HepG2 (cell line): ENCODE measurements at regions not wholly inside any gene's neighbourhood (a gene's known extent, or its start where the extent isn't known, plus 50 kb on each side); places are given as distances from the start of the nearest gene placed in this dataset.

Experiments used
- ATAC-seq: fragments of 200-7000 bp; cut with Tn5 transposase; 3 replicates; pipeline ENCODE4 v1.9.1; 2020; ENCODE audit warnings: mild to moderate bottlenecking, moderate library complexity
- BruUV-seq: library from RNA; stranded (reverse); fragments of 400-500 nt; replicated peaks from 2 replicates; lab custom pipeline; 2021; lab: Mats Ljungman, UMichigan
- CTCF ChIA-PET: fragments of 300-600 bp; formaldehyde crosslinking; extraction: SDS; loops from one replicate; lab custom pipeline; 2021; ENCODE audit warnings: low total read pairs, inconsistent platforms, low intra/inter-chr PET ratio; lab: Yijun Ruan, JAX
- POLR2A ChIA-PET: fragments of 350-600 bp; sonication (Branson Sonifier 250); formaldehyde crosslinking; loops from one replicate; lab custom pipeline; 2020; ENCODE audit warnings: antibody characterized with exemption, inconsistent platforms; lab: Yijun Ruan, JAX
- DNase-seq: peaks from one replicate; pipeline ENCODE4 v3.0.0-alpha.2; 2015; ENCODE audit warnings: low spot score
- FAIRE-seq: peaks from 3 replicates; lab custom pipeline; 2011; peaks lifted over from hg19 to GRCh38; lab: Jason Lieb, UNC
- H2AFZ ChIP-seq: one replicate; pipeline ENCODE4 v1.6.1; 2011; ENCODE audit warnings: low read length, inconsistent platforms
- H3K27ac ChIP-seq: fragments of 300-600 bp; 3 replicates; pipeline ENCODE4 v1.8.0; 2011; ENCODE audit warnings: mixed run types, mild to moderate bottlenecking, mixed read lengths, low read length, inconsistent platforms; ENCODE audit not compliant: insufficient read depth; ENCODE audit errors: extremely low read length
- H3K27me3 ChIP-seq, 2 experiments: fragments of 200-600 bp in 1 of 2; 2 replicates in 1 of 2; 3 replicates in 1 of 2; pipeline versions ENCODE4 v1.6.0 to v1.8.0; 2011; ENCODE audit warnings: low read length in 2 of 2, mild to moderate bottlenecking in 2 of 2, moderate library complexity in 2 of 2, inconsistent platforms in 1 of 2; ENCODE audit not compliant: insufficient read depth in 2 of 2, control insufficient read depth in 1 of 2
- H3K36me3 ChIP-seq, 2 experiments: fragments of 200-600 bp in 1 of 2; replicated peaks in 1 of 2; 2 replicates in 1 of 2; 3 replicates in 1 of 2; pipeline versions ENCODE4 v1.5.1 to v1.8.0; 2011; ENCODE audit warnings: low read length in 2 of 2, inconsistent platforms in 1 of 2; ENCODE audit not compliant: insufficient read depth in 2 of 2, control insufficient read depth in 1 of 2
- H3K4me1 ChIP-seq: 2 replicates; pipeline ENCODE4 v1.5.1; 2012; ENCODE audit warnings: low read length, inconsistent platforms; ENCODE audit not compliant: insufficient read depth
- H3K4me2 ChIP-seq: 2 replicates; pipeline ENCODE4 v1.6.0; 2011; ENCODE audit warnings: low read depth, low read length, inconsistent platforms
- H3K4me3 ChIP-seq, 3 experiments: fragments of 200-600 bp in 1 of 3; sonication (generic), shearing (Covaris generic) in 1 of 3; replicated peaks in 1 of 3; 2 replicates each; pipeline ENCODE4 v1.5.1; 2011 to 2016; ENCODE audit warnings: low read length in 3 of 3, inconsistent platforms in 2 of 3, low read depth in 2 of 3, mild to moderate bottlenecking in 2 of 3, control low read depth in 1 of 3, mixed read lengths in 1 of 3; ENCODE audit not compliant: insufficient read depth in 1 of 3
- H3K79me2 ChIP-seq: one replicate; pipeline ENCODE4 v1.6.1; 2011; ENCODE audit warnings: low read length, inconsistent platforms; ENCODE audit not compliant: insufficient read depth
- H3K9ac ChIP-seq: 2 replicates; pipeline ENCODE4 v1.6.0; 2011; ENCODE audit warnings: mild to moderate bottlenecking, low read depth, low read length, inconsistent platforms; ENCODE audit not compliant: insufficient read depth
- H3K9me3 ChIP-seq: 2 replicates; pipeline ENCODE4 v1.5.1; 2012; ENCODE audit warnings: mild to moderate bottlenecking, low read length
- H4K20me1 ChIP-seq: 2 replicates; pipeline ENCODE4 v1.6.0; 2011; ENCODE audit warnings: inconsistent platforms, mild to moderate bottlenecking, low read length, moderate library complexity; ENCODE audit not compliant: insufficient read depth
- EHMT2 ChIP-seq: fragments of 200-600 bp; sonication (generic); IDR thresholded peaks from 2 replicates; pipeline ENCODE4 v1.7.0; 2017; ENCODE audit warnings: antibody characterized with exemption, low read depth, low read length, borderline replicate concordance
- IRX3 ChIP-seq: sonication (generic); formaldehyde crosslinking; IDR thresholded peaks from 2 replicates; pipeline ENCODE4 v1.8.1; 2023; ENCODE audit warnings: mild to moderate bottlenecking, low read depth, missing genetic modification reagents, borderline replicate concordance
- KDM5B ChIP-seq: sonication (generic); formaldehyde crosslinking; IDR thresholded peaks from 2 replicates; pipeline ENCODE4 v1.4.0; 2020; ENCODE audit warnings: missing genetic modification reagents, mild to moderate bottlenecking, borderline replicate concordance
- RBAK ChIP-seq: sonication (generic); formaldehyde crosslinking; IDR thresholded peaks from 2 replicates; pipeline ENCODE4 v1.5.1; 2020; ENCODE audit warnings: mild to moderate bottlenecking, missing genetic modification reagents
- ZBTB3 ChIP-seq: sonication (generic); formaldehyde crosslinking; IDR thresholded peaks from 2 replicates; pipeline ENCODE4 v1.4.0; 2020; ENCODE audit warnings: low read depth, mild to moderate bottlenecking, moderate library complexity, missing genetic modification reagents, borderline replicate concordance
- ZBTB44 ChIP-seq: sonication (generic); formaldehyde crosslinking; IDR thresholded peaks from 2 replicates; pipeline ENCODE4 v1.4.0; 2020; ENCODE audit warnings: missing genetic modification reagents
- ZNF567 ChIP-seq: sonication (generic); formaldehyde crosslinking; IDR thresholded peaks from 2 replicates; pipeline ENCODE4 v1.8.1; 2023; ENCODE audit warnings: mild to moderate bottlenecking, missing genetic modification reagents, borderline replicate concordance
- ZNF609 ChIP-seq: sonication (generic); formaldehyde crosslinking; IDR thresholded peaks from 2 replicates; pipeline ENCODE4 v1.4.0; 2020; ENCODE audit warnings: mild to moderate bottlenecking, missing genetic modification reagents, borderline replicate concordance
- WGBS: methylation state at CpG from one replicate; pipeline ENCODE4 v1.1.6; 2017; ENCODE audit warnings: low lambda C conversion rate; 5-methylcytosine and 5-hydroxymethylcytosine counted together
- in situ Hi-C: cut with HindIII; loops from 2 replicates; pipeline ENCODE4 v1.10.0; 2017; ENCODE audit warnings: low pct_unique_long_range_greater_than_20kb; ENCODE audit not compliant: extremely low pct_ligation_motif_present
- intact Hi-C: fragments of 100-400 bp; cut with micrococcal nuclease; formaldehyde crosslinking; loops from one replicate; pipeline ENCODE4 v1.10.0; 2022; ENCODE audit not compliant: unreplicated experiment
- TF ChIP-seq, protein P1 (sequence below): sonication (generic); formaldehyde crosslinking; IDR thresholded peaks from 2 replicates; pipeline ENCODE4 v1.9.0; 2021; ENCODE audit warnings: missing genetic modification reagents, borderline replicate concordance
- TF ChIP-seq, protein P2 (sequence below): IDR thresholded peaks from 2 replicates; pipeline ENCODE4 v1.4.0; 2020; ENCODE audit warnings: mild to moderate bottlenecking, missing genetic modification reagents

- Histone ChIP-seq H3K9ac (no peak overlapping the region), H3K36me3 (no peaks in the 10 kb centered on the region), H3K4me1 (no peaks in the 10 kb centered on the region), H3K4me3 (no peak overlapping the region), H3K4me2 (no peak overlapping the region), H3K79me2 (no peaks in the 10 kb centered on the region), H4K20me1 (no peaks in the 10 kb centered on the region; the same call in 1 of the 2 replicates), H3K9me3 (no peaks in the 10 kb centered on the region), H3K27me3 (peaks cover 1 to 4% of the 10 kb centered on the region in 2 experiments; a peak in 1 of 5 replicates), H2AFZ (no peak overlapping the region), H3K27ac (no peak overlapping the region)
- DNase-seq (no peak), FAIRE-seq (no peak), ATAC-seq (no peak)
- WGBS, result 47% methylated on average over 9 of the region's 9 CpGs
- ChIA-PET POLR2A (no interaction called here), CTCF (no interaction called here)
- intact Hi-C loops, result no loop called here
- in situ Hi-C loops, result no loop called here
- BruUV-seq, result no TSS peak
- no peak for TF ChIP-seq ZNF609 (CRISPR knock-in tag)
- no peak for TF ChIP-seq EHMT2
- TF ChIP-seq KDM5B, result no peak
- TF ChIP-seq, protein P1, sequence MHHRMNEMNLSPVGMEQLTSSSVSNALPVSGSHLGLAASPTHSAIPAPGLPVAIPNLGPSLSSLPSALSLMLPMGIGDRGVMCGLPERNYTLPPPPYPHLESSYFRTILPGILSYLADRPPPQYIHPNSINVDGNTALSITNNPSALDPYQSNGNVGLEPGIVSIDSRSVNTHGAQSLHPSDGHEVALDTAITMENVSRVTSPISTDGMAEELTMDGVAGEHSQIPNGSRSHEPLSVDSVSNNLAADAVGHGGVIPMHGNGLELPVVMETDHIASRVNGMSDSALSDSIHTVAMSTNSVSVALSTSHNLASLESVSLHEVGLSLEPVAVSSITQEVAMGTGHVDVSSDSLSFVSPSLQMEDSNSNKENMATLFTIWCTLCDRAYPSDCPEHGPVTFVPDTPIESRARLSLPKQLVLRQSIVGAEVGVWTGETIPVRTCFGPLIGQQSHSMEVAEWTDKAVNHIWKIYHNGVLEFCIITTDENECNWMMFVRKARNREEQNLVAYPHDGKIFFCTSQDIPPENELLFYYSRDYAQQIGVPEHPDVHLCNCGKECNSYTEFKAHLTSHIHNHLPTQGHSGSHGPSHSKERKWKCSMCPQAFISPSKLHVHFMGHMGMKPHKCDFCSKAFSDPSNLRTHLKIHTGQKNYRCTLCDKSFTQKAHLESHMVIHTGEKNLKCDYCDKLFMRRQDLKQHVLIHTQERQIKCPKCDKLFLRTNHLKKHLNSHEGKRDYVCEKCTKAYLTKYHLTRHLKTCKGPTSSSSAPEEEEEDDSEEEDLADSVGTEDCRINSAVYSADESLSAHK, result no peak
- no peak for TF ChIP-seq ZBTB44 (CRISPR knock-in tag)
- TF ChIP-seq, protein P2, sequence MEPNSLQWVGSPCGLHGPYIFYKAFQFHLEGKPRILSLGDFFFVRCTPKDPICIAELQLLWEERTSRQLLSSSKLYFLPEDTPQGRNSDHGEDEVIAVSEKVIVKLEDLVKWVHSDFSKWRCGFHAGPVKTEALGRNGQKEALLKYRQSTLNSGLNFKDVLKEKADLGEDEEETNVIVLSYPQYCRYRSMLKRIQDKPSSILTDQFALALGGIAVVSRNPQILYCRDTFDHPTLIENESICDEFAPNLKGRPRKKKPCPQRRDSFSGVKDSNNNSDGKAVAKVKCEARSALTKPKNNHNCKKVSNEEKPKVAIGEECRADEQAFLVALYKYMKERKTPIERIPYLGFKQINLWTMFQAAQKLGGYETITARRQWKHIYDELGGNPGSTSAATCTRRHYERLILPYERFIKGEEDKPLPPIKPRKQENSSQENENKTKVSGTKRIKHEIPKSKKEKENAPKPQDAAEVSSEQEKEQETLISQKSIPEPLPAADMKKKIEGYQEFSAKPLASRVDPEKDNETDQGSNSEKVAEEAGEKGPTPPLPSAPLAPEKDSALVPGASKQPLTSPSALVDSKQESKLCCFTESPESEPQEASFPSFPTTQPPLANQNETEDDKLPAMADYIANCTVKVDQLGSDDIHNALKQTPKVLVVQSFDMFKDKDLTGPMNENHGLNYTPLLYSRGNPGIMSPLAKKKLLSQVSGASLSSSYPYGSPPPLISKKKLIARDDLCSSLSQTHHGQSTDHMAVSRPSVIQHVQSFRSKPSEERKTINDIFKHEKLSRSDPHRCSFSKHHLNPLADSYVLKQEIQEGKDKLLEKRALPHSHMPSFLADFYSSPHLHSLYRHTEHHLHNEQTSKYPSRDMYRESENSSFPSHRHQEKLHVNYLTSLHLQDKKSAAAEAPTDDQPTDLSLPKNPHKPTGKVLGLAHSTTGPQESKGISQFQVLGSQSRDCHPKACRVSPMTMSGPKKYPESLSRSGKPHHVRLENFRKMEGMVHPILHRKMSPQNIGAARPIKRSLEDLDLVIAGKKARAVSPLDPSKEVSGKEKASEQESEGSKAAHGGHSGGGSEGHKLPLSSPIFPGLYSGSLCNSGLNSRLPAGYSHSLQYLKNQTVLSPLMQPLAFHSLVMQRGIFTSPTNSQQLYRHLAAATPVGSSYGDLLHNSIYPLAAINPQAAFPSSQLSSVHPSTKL (CRISPR knock-in tag), result no peak
- TF ChIP-seq ZNF567 (CRISPR knock-in tag), result no peak
- no peak for TF ChIP-seq ZBTB3 (CRISPR knock-in tag)
- no peak for TF ChIP-seq IRX3 (CRISPR knock-in tag)
- TF ChIP-seq RBAK, result no peak
These were observed 211.2 kb upstream of the TLE3 start for GRCh38 chr15:70308735-70309434.
